ENCODE measurements at regions not wholly inside any gene's neighbourhood (a gene's known extent, or its start where the extent isn't known, plus 50 kb on each side); places are given as distances from the start of the nearest gene placed in this dataset.

- no peak for TF ChIP-seq POLR2AphosphoS5 (IDR thresholded peaks at IDR 0.05; ENCODE audit: insufficient read depth in 1 of 2, low read depth in 1 of 2)
- TF ChIP-seq CTCF (IDR thresholded peaks at IDR 0.05) = no peak
- no peak for TF ChIP-seq POLR2A (IDR thresholded peaks at IDR 0.05)
These were observed 729.0 kb downstream of the EPHA4 start for GRCh38 chr2:220842901-220843665.
